ENCODE measurements at regions not wholly inside any gene's neighbourhood (a gene's known extent, or its start where the extent isn't known, plus 50 kb on each side); places are given as distances from the start of the nearest gene placed in this dataset.
"Not testable (repeated sequence)": the region's sequence is repeated elsewhere in the genome, so short reads cannot be mapped to it uniquely, and the experiment has no call there.

DNA sequence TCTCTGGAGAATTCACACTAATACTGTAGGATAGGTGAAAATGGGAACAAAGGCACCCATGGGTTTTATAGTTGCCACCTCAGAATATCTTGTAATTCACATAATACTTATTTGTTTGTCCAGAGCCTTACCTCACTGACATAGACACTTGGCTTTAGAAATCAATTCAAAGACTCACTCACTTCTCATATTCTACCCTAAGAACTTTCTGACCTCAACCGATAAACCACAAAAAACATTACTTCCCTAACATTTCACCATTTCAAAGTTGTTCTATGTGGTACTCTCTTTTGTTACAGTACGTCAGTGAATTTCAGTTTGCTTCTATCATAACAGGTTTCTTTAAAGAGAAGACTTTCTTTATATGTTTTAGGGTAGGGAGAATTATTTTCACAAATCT is 359.3 kb downstream of the IGSF11 start:
- TF ChIP-seq, protein P1, sequence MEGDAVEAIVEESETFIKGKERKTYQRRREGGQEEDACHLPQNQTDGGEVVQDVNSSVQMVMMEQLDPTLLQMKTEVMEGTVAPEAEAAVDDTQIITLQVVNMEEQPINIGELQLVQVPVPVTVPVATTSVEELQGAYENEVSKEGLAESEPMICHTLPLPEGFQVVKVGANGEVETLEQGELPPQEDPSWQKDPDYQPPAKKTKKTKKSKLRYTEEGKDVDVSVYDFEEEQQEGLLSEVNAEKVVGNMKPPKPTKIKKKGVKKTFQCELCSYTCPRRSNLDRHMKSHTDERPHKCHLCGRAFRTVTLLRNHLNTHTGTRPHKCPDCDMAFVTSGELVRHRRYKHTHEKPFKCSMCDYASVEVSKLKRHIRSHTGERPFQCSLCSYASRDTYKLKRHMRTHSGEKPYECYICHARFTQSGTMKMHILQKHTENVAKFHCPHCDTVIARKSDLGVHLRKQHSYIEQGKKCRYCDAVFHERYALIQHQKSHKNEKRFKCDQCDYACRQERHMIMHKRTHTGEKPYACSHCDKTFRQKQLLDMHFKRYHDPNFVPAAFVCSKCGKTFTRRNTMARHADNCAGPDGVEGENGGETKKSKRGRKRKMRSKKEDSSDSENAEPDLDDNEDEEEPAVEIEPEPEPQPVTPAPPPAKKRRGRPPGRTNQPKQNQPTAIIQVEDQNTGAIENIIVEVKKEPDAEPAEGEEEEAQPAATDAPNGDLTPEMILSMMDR (IDR thresholded peaks at IDR 0.05; ENCODE audit: extremely low read depth, missing control alignments) = no peak
- no peak for DNase-seq (ENCODE audit: low spot score)

DNA sequence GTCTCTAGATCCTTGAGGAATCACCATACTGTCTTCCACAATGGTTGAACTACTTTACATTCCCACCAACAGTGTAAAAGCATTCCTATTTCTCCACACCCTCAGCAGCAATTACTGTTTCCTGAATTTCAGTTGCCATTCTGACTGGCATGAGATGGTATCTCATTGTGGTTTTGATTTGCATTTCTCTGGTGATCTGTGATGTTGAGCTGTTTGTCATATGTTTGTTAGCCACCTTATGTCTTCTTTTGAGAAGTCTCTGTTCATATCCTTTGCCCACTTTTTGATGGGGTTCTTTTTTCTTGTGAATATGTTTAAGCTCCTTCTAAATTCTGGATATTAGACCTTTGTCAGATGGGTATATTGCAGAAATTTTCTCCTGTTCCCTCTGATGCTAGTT is 356.0 kb downstream of the IGSF11 start:
- not testable (repeated sequence) for DNase-seq (ENCODE audit: low spot score)

DNA sequence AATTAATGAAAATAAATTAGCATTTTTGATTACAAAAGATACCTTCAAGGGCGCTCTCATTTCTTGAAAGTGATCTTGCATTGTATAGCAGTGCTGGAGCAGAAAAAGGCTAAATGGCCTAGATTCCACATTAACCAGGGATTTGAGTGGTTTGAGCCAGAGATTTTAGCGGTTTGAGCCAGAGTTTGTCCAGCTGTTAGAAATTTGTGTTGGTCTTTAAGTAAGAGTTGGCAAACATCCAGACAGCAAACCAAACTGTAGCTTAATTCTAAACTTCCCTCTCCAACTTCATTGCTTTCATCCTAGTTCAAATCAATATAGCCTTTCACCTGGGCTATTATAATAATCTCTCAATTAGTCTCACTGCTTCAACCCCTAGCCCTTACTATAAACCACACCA is 351.7 kb downstream of the IGSF11 start:
- TF ChIP-seq, protein P1 (IDR thresholded peaks at IDR 0.05; ENCODE audit: extremely low read depth, missing control alignments) = no peak
- DNase-seq (ENCODE audit: low spot score) = no peak

DNA sequence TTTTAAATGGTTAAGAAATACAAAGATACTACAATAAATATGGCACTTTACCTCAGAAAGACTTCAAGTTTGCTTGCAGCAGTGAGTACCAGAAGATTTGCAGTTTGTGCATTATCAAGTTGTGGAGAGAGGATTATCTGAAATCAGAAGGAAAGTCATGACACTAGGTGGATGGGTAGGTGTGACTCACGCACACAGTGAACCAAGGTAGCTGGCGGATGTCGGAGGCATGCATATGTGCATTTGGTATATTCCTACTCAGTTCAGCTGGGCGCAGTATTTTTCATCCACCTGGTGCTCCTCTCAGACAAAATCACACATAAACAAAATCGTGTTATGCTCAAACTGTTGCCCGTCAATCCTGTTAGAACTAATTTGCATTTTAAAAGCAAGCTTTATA is 351.0 kb downstream of the IGSF11 start:
- TF ChIP-seq, protein P1 (IDR thresholded peaks at IDR 0.05; ENCODE audit: extremely low read depth, missing control alignments) = no peak
- no peak for DNase-seq (ENCODE audit: low spot score)

DNA sequence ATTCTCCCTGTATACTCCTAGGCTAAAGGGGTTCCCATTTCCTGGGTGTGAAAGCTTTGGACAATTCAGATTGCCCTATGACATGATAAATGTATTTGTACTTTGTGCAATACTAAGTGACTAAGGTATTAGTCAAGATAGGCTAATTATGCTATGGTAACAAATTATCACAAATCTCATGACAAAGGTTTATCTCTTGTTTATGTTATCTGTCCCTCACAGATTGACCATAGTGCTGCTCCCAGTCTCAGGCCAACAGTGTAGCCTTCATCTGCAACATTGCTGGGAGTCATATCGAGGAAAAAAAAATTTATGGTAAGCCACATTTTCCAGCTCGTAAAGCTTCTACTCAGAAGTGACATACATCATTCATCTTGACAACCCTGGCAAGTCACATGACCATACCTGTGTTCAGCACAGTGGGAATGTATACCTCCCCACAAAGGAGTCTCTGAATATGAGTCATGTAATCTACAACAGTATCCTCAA is 346.2 kb downstream of the IGSF11 start:
- TF ChIP-seq, protein P1 (IDR thresholded peaks at IDR 0.05; ENCODE audit: extremely low read depth, missing control alignments) = no peak
- DNase-seq (ENCODE audit: low spot score) = no peak

DNA sequence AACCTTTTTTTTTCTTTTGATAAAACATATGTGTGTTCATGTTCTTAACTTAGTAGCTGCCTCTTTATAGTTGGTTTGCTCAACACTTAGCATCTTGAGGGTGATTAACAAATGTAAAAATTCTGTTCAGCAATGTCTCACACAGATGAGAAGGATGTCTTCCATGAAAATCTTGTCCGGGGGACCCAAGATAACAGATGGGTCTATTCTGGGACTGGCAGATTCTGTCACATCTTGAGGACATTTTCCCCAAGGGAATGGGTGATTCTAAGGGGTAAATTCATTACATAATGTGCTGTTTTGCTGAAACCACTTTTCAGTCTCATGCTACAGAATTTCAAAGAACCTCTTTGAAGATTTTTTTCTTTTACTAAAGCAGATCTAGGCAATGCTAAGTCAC is 342.2 kb downstream of the IGSF11 start:
- TF ChIP-seq, protein P1 (IDR thresholded peaks at IDR 0.05; ENCODE audit: extremely low read depth, missing control alignments) = no peak
- DNase-seq (ENCODE audit: low spot score) = no peak

DNA sequence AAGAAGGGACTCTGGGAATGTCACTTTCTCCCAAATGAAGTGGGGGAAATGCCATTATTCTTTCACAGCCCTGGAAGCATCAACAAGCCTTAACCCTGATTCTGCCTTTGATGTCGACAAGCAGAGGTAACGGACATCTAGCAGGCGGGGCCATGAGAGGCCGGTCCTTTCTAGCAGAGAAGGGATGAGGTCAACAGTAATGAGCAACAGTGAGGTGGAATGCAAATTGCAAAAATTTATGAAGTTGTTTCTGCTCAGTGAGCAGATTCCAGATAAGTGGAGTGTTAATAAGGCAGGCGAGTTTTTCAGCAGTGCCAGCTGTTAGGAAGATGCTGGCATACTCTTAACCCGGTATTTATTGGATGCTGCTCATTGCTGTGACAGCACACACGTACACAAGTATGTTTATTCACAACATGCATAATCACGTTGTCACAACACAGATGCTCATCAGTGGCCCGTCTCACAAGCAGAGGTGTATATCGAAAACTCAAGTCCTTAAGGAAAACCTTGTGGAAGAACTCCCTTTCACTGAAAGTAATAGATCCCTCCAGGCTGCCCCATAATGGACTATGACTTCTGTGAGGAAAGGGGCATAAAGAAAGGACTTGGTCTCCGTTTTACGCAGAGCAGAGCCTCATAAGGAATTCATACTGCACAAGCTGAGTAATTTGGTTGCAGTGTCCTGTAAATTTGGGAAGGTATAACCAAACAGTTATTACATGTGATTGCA is 329.0 kb downstream of the IGSF11 start:
- DNase-seq (ENCODE audit: low spot score) = no peak
- TF ChIP-seq, protein P1 (IDR thresholded peaks at IDR 0.05; ENCODE audit: extremely low read depth, missing control alignments) = no peak

DNA sequence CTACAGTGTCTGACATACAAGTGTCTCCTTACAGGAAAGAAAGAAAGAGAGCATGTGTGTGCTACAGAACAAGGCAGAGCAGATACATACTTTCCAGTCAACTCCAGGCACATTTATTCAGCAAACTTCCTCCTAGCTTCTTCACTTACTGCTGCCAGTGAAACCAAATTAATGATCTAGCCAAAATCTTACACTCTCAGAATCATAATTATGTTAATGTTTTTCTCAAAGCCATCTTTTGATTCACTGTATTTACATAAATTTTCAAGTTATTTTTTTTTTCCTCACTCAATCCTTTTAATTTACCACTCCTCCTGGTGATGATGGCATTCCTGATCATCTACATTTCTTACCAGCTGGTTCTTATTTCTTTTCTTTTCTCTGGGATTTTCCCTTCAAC is 326.7 kb downstream of the IGSF11 start:
- TF ChIP-seq, protein P1 (IDR thresholded peaks at IDR 0.05; ENCODE audit: extremely low read depth, missing control alignments) = no peak
- DNase-seq (ENCODE audit: low spot score) = no peak

Measured in GM20000 (cell line).